Body of pancreas (tissue), 4 donors: ENCODE measurements at regions not wholly inside any gene's neighbourhood (a gene's known extent, or its start where the extent isn't known, plus 50 kb on each side); places are given as distances from the start of the nearest gene placed in this dataset.

ENCODE experiments used
- ATAC-seq: fragments of 150-250 bp; one replicate; pipeline ENCODE4 v1.9.1; 2016
- DNase-seq, 4 donors: peaks; one replicate each; pipeline ENCODE4 v3.0.0-alpha.2; 2019
- H3K27ac ChIP-seq, 4 donors: fragments of 200-600 bp; sonication (generic); 1 replicate in 3 of 4; 2 replicates in 1 of 4; pipeline versions ENCODE4 v1.5.1 to v1.6.1; 2016 to 2019; ENCODE audit warnings: mild to moderate bottlenecking in 1 of 4, mixed read lengths in 1 of 4, moderate library complexity in 1 of 4
- H3K27me3 ChIP-seq, 2 donors: fragments of 200-600 bp; sonication (generic); one replicate each; pipeline ENCODE4 v1.6.0; 2016; ENCODE audit warnings: mild to moderate bottlenecking in 1 of 2
- H3K36me3 ChIP-seq, 2 donors: fragments of 200-600 bp; sonication (generic); replicated peaks in 1 of 2; 2 replicates each; pipeline ENCODE4 v1.5.1; 2016; ENCODE audit warnings: low read depth in 2 of 2; ENCODE audit not compliant: insufficient read depth in 1 of 2
- H3K4me1 ChIP-seq: fragments of 200-600 bp; sonication (generic); one replicate; pipeline ENCODE4 v1.6.0; 2016
- H3K4me3 ChIP-seq, 2 donors: fragments of 200-600 bp; sonication (generic); 1 replicate in 1 of 2; 2 replicates in 1 of 2; pipeline ENCODE4 v1.5.1; 2016 to 2019
- H3K9me3 ChIP-seq, 3 donors: fragments of 200-600 bp; sonication (generic); 1 replicate in 2 of 3; 2 replicates in 1 of 3; pipeline ENCODE4 v1.5.1; 2016
- CTCF ChIP-seq, 7 experiments: fragments of 450-650 bp in 4 of 7; fragments of 200-600 bp in 3 of 7; sonication (generic) in 3 of 7; IDR thresholded peaks; one replicate each; pipeline ENCODE4 v1.5.1; 2016 to 2019; ENCODE audit warnings: antibody characterized with exemption in 7 of 7
- POLR2A ChIP-seq, 3 donors: fragments of 450-650 bp; IDR thresholded peaks; one replicate each; pipeline ENCODE4 v1.6.1; 2016; ENCODE audit warnings: antibody characterized with exemption in 3 of 3, mild to moderate bottlenecking in 2 of 3
- WGBS, 2 donors: methylation state at CpG; one replicate each; pipeline ENCODE4 v1.1.5; 2017; 5-methylcytosine and 5-hydroxymethylcytosine counted together
- intact Hi-C: fragments of 100-400 bp; cut with DNase I; formaldehyde crosslinking; loops from one replicate; pipeline ENCODE4 v1.15.1; 2023

GRCh38 chr3:110894574-110894973 lies 177.0 kb upstream of the NECTIN3 start:
- no peaks in the 10 kb centered on the region for H3K9me3 ChIP-seq
- no peak for TF ChIP-seq CTCF (IDR thresholded peaks at IDR 0.05)
- no peak for TF ChIP-seq POLR2A (IDR thresholded peaks at IDR 0.05)
- no peak for ATAC-seq
- H3K4me1 ChIP-seq = no peaks in the 10 kb centered on the region
- H3K4me3 ChIP-seq = no peak overlapping the region
- DNase-seq = no peak
- H3K27me3 ChIP-seq = no peaks in the 10 kb centered on the region
- H3K27ac ChIP-seq = no peak overlapping the region
- no peaks in the 10 kb centered on the region for H3K36me3 ChIP-seq
- WGBS, 2 donors = 83 to 84% methylated on average over 2 of the region's 2 CpGs
- intact Hi-C loops = no loop called here

- H3K36me3 ChIP-seq = no peaks in the 10 kb centered on the region
- TF ChIP-seq POLR2A (IDR thresholded peaks at IDR 0.05) (no peak), CTCF (IDR thresholded peaks at IDR 0.05) (no peak)
- intact Hi-C loops = no loop called here
- no peak overlapping the region for H3K27ac ChIP-seq
- H3K27me3 ChIP-seq = no peaks in the 10 kb centered on the region
- H3K9me3 ChIP-seq = no peaks in the 10 kb centered on the region
- DNase-seq = no peak
- H3K4me1 ChIP-seq = no peaks in the 10 kb centered on the region
- no peak overlapping the region for H3K4me3 ChIP-seq
- WGBS, 2 donors = 77 to 87% methylated on average over 1 of the region's 1 CpG
- ATAC-seq = no peak
Measured at GRCh38 chr3:110895054-110895453, 176.6 kb upstream of the NECTIN3 start.

GRCh38 chr3:110897046-110897445 lies 174.6 kb upstream of the NECTIN3 start:
- H3K4me1 ChIP-seq = peaks cover 2% of the 10 kb centered on the region
- H3K4me3 ChIP-seq = no peak overlapping the region
- H3K9me3 ChIP-seq = no peaks in the 10 kb centered on the region
- TF ChIP-seq CTCF (IDR thresholded peaks at IDR 0.05) (no peak), POLR2A (IDR thresholded peaks at IDR 0.05) (no peak)
- H3K36me3 ChIP-seq = no peaks in the 10 kb centered on the region
- 89 to 90% methylated on average over 2 of the region's 2 CpGs for WGBS, 2 donors
- intact Hi-C loops = no loop called here
- DNase-seq (no peak), ATAC-seq (no peak)
- no peaks in the 10 kb centered on the region for H3K27me3 ChIP-seq
- H3K27ac ChIP-seq = no peak overlapping the region

GRCh38 chr3:110900576-110900975 lies 171.0 kb upstream of the NECTIN3 start:
- DNase-seq (no peak), ATAC-seq (no peak)
- H3K4me3 ChIP-seq = no peak overlapping the region
- no peaks in the 10 kb centered on the region for H3K9me3 ChIP-seq
- no peak overlapping the region for H3K27ac ChIP-seq
- peaks cover 12% of the 10 kb centered on the region for H3K4me1 ChIP-seq
- H3K36me3 ChIP-seq = no peaks in the 10 kb centered on the region
- intact Hi-C loops = no loop called here
- no peaks in the 10 kb centered on the region for H3K27me3 ChIP-seq
- TF ChIP-seq CTCF (IDR thresholded peaks at IDR 0.05) (no peak), POLR2A (IDR thresholded peaks at IDR 0.05) (no peak)

GRCh38 chr3:110901536-110901935 lies 170.1 kb upstream of the NECTIN3 start:
- ATAC-seq (no peak), DNase-seq (no peak)
- Histone ChIP-seq H3K36me3 (no peaks in the 10 kb centered on the region), H3K27me3 (no peaks in the 10 kb centered on the region), H3K9me3 (no peaks in the 10 kb centered on the region), H3K27ac (no peak overlapping the region), H3K4me1 (peaks cover 12% of the 10 kb centered on the region), H3K4me3 (no peak overlapping the region)
- intact Hi-C loops = no loop called here
- TF ChIP-seq CTCF (IDR thresholded peaks at IDR 0.05) = no peak
- TF ChIP-seq POLR2A (IDR thresholded peaks at IDR 0.05) = no peak
- 97 to 100% methylated on average over 1 of the region's 1 CpG for WGBS, 2 donors
